ENCODE measurements at regions not wholly inside any gene's neighbourhood (a gene's known extent, or its start where the extent isn't known, plus 50 kb on each side); places are given as distances from the start of the nearest gene placed in this dataset.
A peak's percentile ranks its signal among the peaks of the same experiment; 100 is the strongest.
"Not testable (repeated sequence)": the region's sequence is repeated elsewhere in the genome, so short reads cannot be mapped to it uniquely, and the experiment has no call there.

DNA sequence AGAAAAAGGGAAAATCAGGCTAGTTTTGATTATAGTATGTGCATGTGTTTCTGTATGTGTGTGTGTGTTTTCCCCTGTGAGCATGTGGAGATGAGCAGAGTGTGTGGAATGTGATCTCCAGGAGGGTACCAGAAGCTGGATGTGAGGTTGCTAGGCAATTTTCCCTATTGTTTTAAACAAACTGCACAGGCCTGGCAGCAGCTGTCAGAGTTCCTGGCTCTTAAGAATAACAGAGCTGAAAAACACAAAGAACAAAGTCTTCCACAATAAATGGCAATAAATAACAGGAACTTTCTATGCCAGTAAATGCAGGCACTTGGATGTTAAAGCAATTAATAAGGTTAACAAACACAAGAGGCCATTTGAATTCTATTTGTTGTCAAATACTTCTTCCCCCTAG is 344.6 kb upstream of the CTSO start:
- no peak overlapping the region for H3K4me3 ChIP-seq
- no peaks in the 10 kb centered on the region for H3K9me3 ChIP-seq (replicated peaks)
- peak in 1 of 2 experiments; percentile 8 for DNase-seq (ENCODE audit: low read depth in 1 of 2, low spot score in 2 of 2)
- H3K27me3 ChIP-seq (replicated peaks): no peaks in the 10 kb centered on the region
- H3K4me1 ChIP-seq (replicated peaks): peaks cover 11% of the 10 kb centered on the region
- no peaks in the 10 kb centered on the region for H3K36me3 ChIP-seq
- H3K27ac ChIP-seq: no peak overlapping the region

DNA sequence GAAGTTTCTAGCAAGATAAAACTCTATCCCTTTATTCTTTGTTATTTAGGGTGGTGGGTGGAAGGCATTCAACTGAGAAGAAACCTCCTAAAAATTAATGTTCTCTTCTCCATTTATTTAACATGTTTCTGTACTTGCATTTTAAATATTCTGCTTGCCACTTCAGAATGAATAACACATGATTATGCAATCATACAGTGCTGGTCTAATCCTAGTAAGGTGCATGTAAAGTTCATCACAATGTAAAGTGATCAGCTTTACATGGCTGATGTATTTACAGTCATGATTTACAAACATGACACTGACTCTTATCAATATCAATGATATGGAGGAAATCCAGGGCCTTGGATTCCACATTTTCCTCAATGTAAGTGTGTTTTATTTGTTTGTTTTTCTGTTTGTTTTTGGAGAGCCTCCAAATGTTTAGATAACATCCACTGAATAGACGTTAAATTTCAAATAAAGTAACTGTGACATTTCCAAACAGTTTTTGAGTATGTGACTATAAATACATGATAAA is 342.1 kb upstream of the CTSO start:
- H3K27me3 ChIP-seq (replicated peaks): no peaks in the 10 kb centered on the region
- H3K27ac ChIP-seq: no peak overlapping the region
- H3K36me3 ChIP-seq: no peaks in the 10 kb centered on the region
- no peak overlapping the region for H3K4me3 ChIP-seq
- H3K9me3 ChIP-seq (replicated peaks): no peaks in the 10 kb centered on the region
- peaks cover 11% of the 10 kb centered on the region for H3K4me1 ChIP-seq (replicated peaks)
- no peak for DNase-seq (ENCODE audit: low read depth in 1 of 2, low spot score in 2 of 2)

- H3K27me3 ChIP-seq (replicated peaks): no peaks in the 10 kb centered on the region
- peaks cover 11% of the 10 kb centered on the region for H3K4me1 ChIP-seq (replicated peaks)
- no peaks in the 10 kb centered on the region for H3K36me3 ChIP-seq
- H3K27ac ChIP-seq: peak overlapping the region; percentile 57
- H3K4me3 ChIP-seq: no peak overlapping the region
- no peaks in the 10 kb centered on the region for H3K9me3 ChIP-seq (replicated peaks)
- peak; percentile 54 to 59 for DNase-seq (ENCODE audit: low read depth in 1 of 2, low spot score in 2 of 2)
Measured at GRCh38 chr4:156294577-156294976, 340.9 kb upstream of the CTSO start.

DNA sequence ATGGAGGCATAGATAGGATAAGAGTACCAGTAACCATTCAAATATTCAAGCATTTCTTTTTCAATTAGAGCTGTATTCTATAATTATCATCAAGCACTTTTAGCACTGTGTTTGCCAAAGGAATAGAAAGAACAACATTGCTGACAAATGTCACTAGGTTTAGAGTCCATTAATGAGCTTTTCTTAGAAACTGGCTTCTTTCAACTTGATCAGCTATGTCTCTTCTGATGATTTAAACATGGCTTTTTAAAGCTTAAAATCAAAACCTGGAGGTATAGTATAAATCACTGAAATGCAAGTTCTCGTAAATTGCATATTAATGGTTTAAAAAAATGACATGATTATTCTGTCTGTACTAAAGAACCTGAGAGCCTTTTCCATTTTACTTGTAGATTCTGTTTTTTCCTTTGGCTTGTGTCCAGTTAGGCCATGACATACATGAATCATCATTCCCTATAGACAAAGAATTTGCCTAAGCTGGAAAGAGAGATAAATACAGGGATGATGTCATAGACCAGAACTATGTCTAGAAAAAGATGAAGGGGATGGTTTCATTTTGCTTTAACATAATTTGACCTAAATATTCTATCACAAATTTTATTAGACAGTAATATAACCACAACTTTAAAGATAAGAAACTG is 340.1 kb upstream of the CTSO start:
- DNase-seq (ENCODE audit: low read depth in 1 of 2, low spot score in 2 of 2): peak in 1 of 2 experiments; percentile 54
- H3K9me3 ChIP-seq (replicated peaks): no peaks in the 10 kb centered on the region
- no peak overlapping the region for H3K4me3 ChIP-seq
- no peaks in the 10 kb centered on the region for H3K36me3 ChIP-seq
- no peaks in the 10 kb centered on the region for H3K27me3 ChIP-seq (replicated peaks)
- peak overlapping the region; percentile 57 for H3K27ac ChIP-seq
- peaks cover 11% of the 10 kb centered on the region for H3K4me1 ChIP-seq (replicated peaks)

GRCh38 chr4:156291317-156291716 is 337.7 kb upstream of the CTSO start:
- H3K4me3 ChIP-seq: no peak overlapping the region
- H3K27ac ChIP-seq: no peak overlapping the region
- H3K4me1 ChIP-seq (replicated peaks): peaks cover 11% of the 10 kb centered on the region
- no peaks in the 10 kb centered on the region for H3K36me3 ChIP-seq
- no peaks in the 10 kb centered on the region for H3K9me3 ChIP-seq (replicated peaks)
- no peak for DNase-seq (ENCODE audit: low read depth in 1 of 2, low spot score in 2 of 2)
- no peaks in the 10 kb centered on the region for H3K27me3 ChIP-seq (replicated peaks)

GRCh38 chr4:156290811-156291210 is 337.1 kb upstream of the CTSO start:
- H3K9me3 ChIP-seq (replicated peaks): no peaks in the 10 kb centered on the region
- H3K4me1 ChIP-seq (replicated peaks): peaks cover 11% of the 10 kb centered on the region
- no peaks in the 10 kb centered on the region for H3K27me3 ChIP-seq (replicated peaks)
- no peaks in the 10 kb centered on the region for H3K36me3 ChIP-seq
- DNase-seq (ENCODE audit: low read depth in 1 of 2, low spot score in 2 of 2): no peak
- H3K27ac ChIP-seq: no peak overlapping the region
- no peak overlapping the region for H3K4me3 ChIP-seq

GRCh38 chr4:156290026-156290425 is 336.4 kb upstream of the CTSO start:
- DNase-seq (ENCODE audit: low read depth in 1 of 2, low spot score in 2 of 2): not testable (repeated sequence)

DNA sequence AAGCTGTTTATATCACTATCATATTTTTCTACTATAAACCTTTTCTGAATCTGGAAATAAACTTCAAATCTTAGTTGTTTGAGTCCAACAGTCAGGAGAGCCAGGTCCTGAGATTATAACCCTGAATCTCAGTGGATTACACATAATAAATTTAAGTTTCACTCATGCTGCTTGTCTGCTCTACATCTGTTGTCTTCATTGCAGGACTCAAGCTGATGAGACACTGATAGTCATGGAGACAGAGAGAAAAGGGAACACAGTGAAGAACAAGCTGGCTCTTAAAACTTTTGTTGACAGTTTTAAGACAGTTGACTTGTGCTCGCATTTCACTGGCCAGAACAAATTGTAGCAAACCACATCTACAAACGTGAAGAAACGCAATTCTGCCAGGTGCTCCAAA is 327.0 kb upstream of the CTSO start:
- H3K36me3 ChIP-seq: no peaks in the 10 kb centered on the region
- H3K4me3 ChIP-seq: no peak overlapping the region
- H3K4me1 ChIP-seq (replicated peaks): no peaks in the 10 kb centered on the region
- H3K27ac ChIP-seq: no peak overlapping the region
- no peak for DNase-seq (ENCODE audit: low read depth in 1 of 2, low spot score in 2 of 2)
- no peaks in the 10 kb centered on the region for H3K9me3 ChIP-seq (replicated peaks)
- H3K27me3 ChIP-seq (replicated peaks): no peaks in the 10 kb centered on the region; the same call in 1 of the 2 replicates

More at GRCh38 chr4:156290026-156290425, 336.4 kb upstream of the CTSO start:
- not testable (repeated sequence) for H3K27ac ChIP-seq; H3K27me3 ChIP-seq (replicated peaks); H3K9me3 ChIP-seq (replicated peaks); H3K4me3 ChIP-seq; H3K36me3 ChIP-seq
- peaks cover 11% of the 10 kb centered on the region for H3K4me1 ChIP-seq (replicated peaks)

- H3K27me3 ChIP-seq (replicated peaks): no peaks in the 10 kb centered on the region
- no peak overlapping the region for H3K4me3 ChIP-seq
- H3K27ac ChIP-seq: no peak overlapping the region
- DNase-seq (ENCODE audit: low read depth in 1 of 2, low spot score in 2 of 2): no peak
- no peaks in the 10 kb centered on the region for H3K4me1 ChIP-seq (replicated peaks)
- no peaks in the 10 kb centered on the region for H3K9me3 ChIP-seq (replicated peaks)
- H3K36me3 ChIP-seq: no peaks in the 10 kb centered on the region
Measured at GRCh38 chr4:156265407-156265806, 311.7 kb upstream of the CTSO start.

DNA sequence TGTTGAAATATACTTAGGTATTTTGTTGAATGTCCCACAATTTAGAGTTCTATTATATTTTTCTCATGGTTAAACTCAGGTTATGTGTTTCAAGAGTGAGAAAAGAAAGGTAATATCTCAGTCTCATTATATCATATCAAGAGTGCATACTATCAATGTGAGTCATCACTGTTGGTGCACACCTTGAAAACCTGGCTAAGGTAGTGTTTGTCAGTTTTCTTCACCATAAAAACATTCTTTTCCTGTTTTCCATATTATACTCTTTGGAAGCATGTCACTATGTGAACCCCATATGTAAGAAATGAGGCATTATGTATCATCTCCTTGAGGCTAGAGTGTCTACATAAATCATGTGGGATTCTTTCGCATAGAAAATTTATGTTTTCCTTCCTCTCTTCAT is 307.6 kb upstream of the CTSO start:
- H3K9me3 ChIP-seq (replicated peaks): no peaks in the 10 kb centered on the region
- no peak overlapping the region for H3K4me3 ChIP-seq
- H3K27me3 ChIP-seq (replicated peaks): no peaks in the 10 kb centered on the region
- H3K36me3 ChIP-seq: no peaks in the 10 kb centered on the region
- DNase-seq (ENCODE audit: low read depth in 1 of 2, low spot score in 2 of 2): no peak
- no peaks in the 10 kb centered on the region for H3K4me1 ChIP-seq (replicated peaks)
- no peak overlapping the region for H3K27ac ChIP-seq

GRCh38 chr4:156255230-156256007 is 301.8 kb upstream of the CTSO start:
- no peaks in the 10 kb centered on the region for H3K36me3 ChIP-seq
- no peak overlapping the region for H3K4me3 ChIP-seq
- H3K4me1 ChIP-seq (replicated peaks): no peaks in the 10 kb centered on the region
- DNase-seq (ENCODE audit: low read depth in 1 of 2, low spot score in 2 of 2): no peak
- no peak overlapping the region for H3K27ac ChIP-seq
- H3K27me3 ChIP-seq (replicated peaks): no peaks in the 10 kb centered on the region
- H3K9me3 ChIP-seq (replicated peaks): no peaks in the 10 kb centered on the region

DNA sequence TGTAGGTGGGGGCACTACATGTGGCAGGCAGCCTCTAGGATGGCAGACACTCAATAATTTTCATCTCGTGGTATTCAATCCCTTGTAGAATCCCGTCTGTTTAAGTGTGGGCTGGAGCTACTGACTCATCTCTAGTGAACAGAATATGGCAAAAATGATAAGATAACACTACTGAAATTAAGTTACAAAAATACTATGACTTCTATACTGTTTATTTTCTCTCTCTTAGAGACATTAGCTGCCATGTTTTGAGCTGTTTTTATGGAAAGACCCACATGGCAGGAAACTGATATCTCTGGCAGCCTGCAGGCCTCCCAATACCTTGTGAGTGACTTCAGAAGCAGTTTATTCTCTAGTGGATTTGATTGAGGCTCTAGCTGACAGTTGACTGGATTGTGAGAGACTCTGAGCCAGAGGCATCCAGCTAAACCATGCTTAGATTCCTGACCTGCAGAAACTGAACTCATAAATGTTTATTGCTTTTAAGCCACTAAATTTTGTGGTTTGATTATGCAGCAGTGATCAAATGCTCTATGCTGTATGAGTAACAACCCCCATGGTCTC is 298.8 kb upstream of the CTSO start:
- Histone ChIP-seq H3K27me3 (replicated peaks) (0 out of 2 replicates have a peak, but pooled peaks cover 2% of the 10 kb centered on the region), H3K27ac (no peak overlapping the region)

DNA sequence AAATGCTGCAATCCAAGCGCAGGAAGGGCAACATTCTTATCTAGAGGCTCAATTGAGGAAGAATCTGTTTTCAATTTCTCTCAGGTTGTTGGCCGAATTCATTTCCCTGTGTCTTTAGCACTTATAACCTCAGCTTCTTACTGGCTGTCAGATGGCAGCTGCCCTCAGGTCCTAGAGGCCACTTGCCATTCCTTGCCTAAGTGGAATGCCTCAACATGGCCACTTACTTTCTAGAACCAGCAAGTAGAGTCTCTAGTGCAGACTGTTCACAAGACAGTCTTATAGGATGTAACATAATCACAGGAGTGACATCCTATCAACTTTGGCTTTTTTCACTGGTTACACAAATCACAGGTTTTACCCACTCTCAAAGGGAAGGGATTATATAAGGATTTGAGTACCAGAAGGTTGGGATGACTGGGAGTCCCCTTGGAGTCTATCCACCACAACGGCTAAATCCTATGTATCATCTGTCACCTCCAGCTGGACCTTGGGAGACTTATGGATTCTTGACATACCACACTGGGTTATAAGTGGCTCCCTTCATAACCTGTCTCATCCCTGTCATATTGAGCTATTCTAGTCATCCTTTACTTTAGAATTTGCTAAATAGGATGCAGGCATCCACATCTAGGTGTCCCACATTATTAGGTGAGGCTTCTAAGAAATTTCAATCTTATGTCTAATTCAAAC is 297.9 kb upstream of the CTSO start:
- DNase-seq (ENCODE audit: low read depth in 1 of 2, low spot score in 2 of 2): no peak
- Histone ChIP-seq H3K27ac (no peak overlapping the region), H3K27me3 (replicated peaks) (0 out of 2 replicates have a peak, but pooled peaks cover 2% of the 10 kb centered on the region), H3K36me3 (no peaks in the 10 kb centered on the region), H3K4me1 (replicated peaks) (no peaks in the 10 kb centered on the region), H3K9me3 (replicated peaks) (no peaks in the 10 kb centered on the region), H3K4me3 (no peak overlapping the region)

More for the DNA sequence above, 298.8 kb upstream of the CTSO start:
- Histone ChIP-seq H3K9me3 (replicated peaks) (no peaks in the 10 kb centered on the region), H3K4me3 (no peak overlapping the region), H3K36me3 (no peaks in the 10 kb centered on the region), H3K4me1 (replicated peaks) (no peaks in the 10 kb centered on the region)
- DNase-seq (ENCODE audit: low read depth in 1 of 2, low spot score in 2 of 2): no peak
